Keratinocyte (primary cell): ENCODE measurements at regions not wholly inside any gene's neighbourhood (a gene's known extent, or its start where the extent isn't known, plus 50 kb on each side); places are given as distances from the start of the nearest gene placed in this dataset.

Experiments used
- DNase-seq: peaks from one replicate; pipeline ENCODE4 v3.0.0-alpha.2; 2011; ENCODE audit warnings: low read depth, missing footprints, low spot score
- FAIRE-seq: peaks from 2 replicates; lab custom pipeline; 2011; peaks lifted over from hg19 to GRCh38; lab: Jason Lieb, UNC
- H2AFZ ChIP-seq: 2 replicates; pipeline ENCODE4 v1.6.0; 2012; ENCODE audit warnings: low read length, control low read depth, inconsistent platforms; ENCODE audit not compliant: control insufficient read depth
- H3K27ac ChIP-seq: 2 replicates; pipeline ENCODE4 v1.5.1; 2011; ENCODE audit warnings: low read length; ENCODE audit not compliant: control insufficient read depth, insufficient read depth
- H3K27me3 ChIP-seq: 3 replicates; pipeline ENCODE4 v1.6.0; 2011; ENCODE audit warnings: low read length; ENCODE audit not compliant: control insufficient read depth, insufficient read depth; ENCODE audit errors: extremely low read depth
- H3K36me3 ChIP-seq, 2 experiments: 2 replicates in 1 of 2; 3 replicates in 1 of 2; pipeline ENCODE4 v1.5.1; 2011; ENCODE audit warnings: low read length in 2 of 2, mild to moderate bottlenecking in 1 of 2; ENCODE audit not compliant: control insufficient read depth in 2 of 2, insufficient read depth in 2 of 2; ENCODE audit errors: extremely low read depth in 1 of 2
- H3K4me1 ChIP-seq: 3 replicates; pipeline ENCODE4 v1.5.1; 2011; ENCODE audit warnings: low read length; ENCODE audit not compliant: control insufficient read depth, insufficient read depth; ENCODE audit errors: extremely low read depth
- H3K4me2 ChIP-seq: 3 replicates; pipeline ENCODE4 v1.6.0; 2011; ENCODE audit warnings: low read depth, low read length; ENCODE audit not compliant: control insufficient read depth, insufficient read depth; ENCODE audit errors: extremely low read depth
- H3K4me3 ChIP-seq, 3 experiments: fragments of 200-600 bp in 1 of 3; sonication (generic) in 1 of 3; 2 replicates in 2 of 3; 3 replicates in 1 of 3; pipeline ENCODE4 v1.5.1; 2011 to 2016; ENCODE audit warnings: low read length in 3 of 3, mild to moderate bottlenecking in 3 of 3, control low read depth in 2 of 3, inconsistent platforms in 1 of 3, low read depth in 1 of 3, mixed read lengths in 1 of 3, mixed run types in 1 of 3, moderate library complexity in 1 of 3; ENCODE audit not compliant: control insufficient read depth in 2 of 3, insufficient read depth in 2 of 3; ENCODE audit errors: extremely low read depth in 1 of 3
- H3K79me2 ChIP-seq: 2 replicates; pipeline ENCODE4 v1.6.0; 2012; ENCODE audit warnings: low read length; ENCODE audit not compliant: control insufficient read depth, insufficient read depth
- H3K9ac ChIP-seq: 3 replicates; pipeline ENCODE4 v1.6.0; 2011; ENCODE audit warnings: low read length; ENCODE audit not compliant: control insufficient read depth, insufficient read depth; ENCODE audit errors: extremely low read depth
- H3K9me1 ChIP-seq: 3 replicates; pipeline ENCODE4 v1.6.0; 2011; ENCODE audit warnings: low read length; ENCODE audit not compliant: control insufficient read depth, insufficient read depth; ENCODE audit errors: extremely low read depth
- H3K9me3 ChIP-seq: 2 replicates; pipeline ENCODE4 v1.5.1; 2012; ENCODE audit warnings: low read depth, low read length; ENCODE audit not compliant: control insufficient read depth
- H4K20me1 ChIP-seq: 3 replicates; pipeline ENCODE4 v1.6.0; 2011; ENCODE audit warnings: low read length; ENCODE audit not compliant: control insufficient read depth, insufficient read depth; ENCODE audit errors: extremely low read depth
- EZH2 ChIP-seq: IDR thresholded peaks from one replicate; pipeline ENCODE4 v1.6.1; 2012; ENCODE audit warnings: inconsistent platforms, mild to moderate bottlenecking, low read length, moderate library complexity
- dilution Hi-C: fragments of 300-500 bp; cut with MboI; formaldehyde crosslinking; loops from one replicate; pipeline ENCODE4 v1.7.0; 2020; ENCODE audit warnings: low sequenced_read_pairs; ENCODE audit not compliant: extremely low pct_ligation_motif_present
- TF ChIP-seq, protein P1 (sequence below), 3 experiments: IDR thresholded peaks in 1 of 3; conservative IDR thresholded peaks in 1 of 3; optimal IDR thresholded peaks in 1 of 3; 2 replicates in 2 of 3; 3 replicates in 1 of 3; pipeline versions ENCODE3 to v1.5.1; 2011; ENCODE audit warnings: low read length in 3 of 3, mild to moderate bottlenecking in 3 of 3, moderate library complexity in 2 of 3, control low read depth in 1 of 3, inconsistent platforms in 1 of 3; ENCODE audit not compliant: insufficient read depth in 2 of 3; ENCODE audit errors: extremely low read depth in 1 of 3

DNA sequence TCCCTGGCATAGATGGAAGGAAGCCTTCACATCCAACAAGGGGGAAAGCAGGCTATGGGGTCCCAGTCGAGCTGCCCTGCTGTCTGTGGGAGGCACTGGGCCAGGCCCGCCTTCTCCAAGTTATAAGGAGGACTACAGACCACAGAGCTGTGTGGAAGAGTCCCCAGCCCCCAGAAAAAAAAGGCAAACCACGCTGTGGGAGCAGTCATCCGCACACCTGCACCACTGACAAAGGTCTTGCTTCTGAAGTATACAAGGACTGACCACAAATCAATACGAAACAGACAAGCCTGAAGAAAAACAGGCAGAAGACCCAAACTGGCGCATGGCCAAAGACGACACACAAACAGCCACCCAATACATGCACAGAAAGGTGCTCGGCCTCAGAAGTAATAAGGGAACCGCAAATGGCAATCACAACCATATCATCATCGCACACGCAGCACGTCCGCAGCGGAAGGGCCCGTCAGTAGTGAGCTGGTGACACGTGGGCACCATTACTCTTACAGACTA, 384.1 kb downstream of the CTTN start:
- no peak for DNase-seq
- no peak overlapping the region for H3K9ac ChIP-seq
- peaks cover 11% of the 10 kb centered on the region for H3K9me3 ChIP-seq
- dilution Hi-C loops, result no loop called here
- H2AFZ ChIP-seq, result no peak overlapping the region
- H3K27ac ChIP-seq, result no peak overlapping the region
- TF ChIP-seq, protein P1, sequence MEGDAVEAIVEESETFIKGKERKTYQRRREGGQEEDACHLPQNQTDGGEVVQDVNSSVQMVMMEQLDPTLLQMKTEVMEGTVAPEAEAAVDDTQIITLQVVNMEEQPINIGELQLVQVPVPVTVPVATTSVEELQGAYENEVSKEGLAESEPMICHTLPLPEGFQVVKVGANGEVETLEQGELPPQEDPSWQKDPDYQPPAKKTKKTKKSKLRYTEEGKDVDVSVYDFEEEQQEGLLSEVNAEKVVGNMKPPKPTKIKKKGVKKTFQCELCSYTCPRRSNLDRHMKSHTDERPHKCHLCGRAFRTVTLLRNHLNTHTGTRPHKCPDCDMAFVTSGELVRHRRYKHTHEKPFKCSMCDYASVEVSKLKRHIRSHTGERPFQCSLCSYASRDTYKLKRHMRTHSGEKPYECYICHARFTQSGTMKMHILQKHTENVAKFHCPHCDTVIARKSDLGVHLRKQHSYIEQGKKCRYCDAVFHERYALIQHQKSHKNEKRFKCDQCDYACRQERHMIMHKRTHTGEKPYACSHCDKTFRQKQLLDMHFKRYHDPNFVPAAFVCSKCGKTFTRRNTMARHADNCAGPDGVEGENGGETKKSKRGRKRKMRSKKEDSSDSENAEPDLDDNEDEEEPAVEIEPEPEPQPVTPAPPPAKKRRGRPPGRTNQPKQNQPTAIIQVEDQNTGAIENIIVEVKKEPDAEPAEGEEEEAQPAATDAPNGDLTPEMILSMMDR (optimal IDR thresholded peaks at IDR 0.05 in 1 of 3, IDR thresholded peaks at IDR 0.05 in 1 of 3, conservative IDR thresholded peaks at IDR 0.05 in 1 of 3; ENCODE audit: extremely low read depth in 1 of 3, insufficient read depth in 2 of 3, low read length in 3 of 3), result no peak
- TF ChIP-seq EZH2, result no peak
- H3K79me2 ChIP-seq, result no peaks in the 10 kb centered on the region
- H3K36me3 ChIP-seq, result no peaks in the 10 kb centered on the region
- H3K27me3 ChIP-seq, result no peaks in the 10 kb centered on the region
- H3K4me3 ChIP-seq, result no peak overlapping the region
- H3K4me1 ChIP-seq, result no peaks in the 10 kb centered on the region
- no peak for FAIRE-seq
- no peaks in the 10 kb centered on the region for H3K9me1 ChIP-seq
- no peak overlapping the region for H3K4me2 ChIP-seq
- H4K20me1 ChIP-seq, result no peaks in the 10 kb centered on the region

DNA sequence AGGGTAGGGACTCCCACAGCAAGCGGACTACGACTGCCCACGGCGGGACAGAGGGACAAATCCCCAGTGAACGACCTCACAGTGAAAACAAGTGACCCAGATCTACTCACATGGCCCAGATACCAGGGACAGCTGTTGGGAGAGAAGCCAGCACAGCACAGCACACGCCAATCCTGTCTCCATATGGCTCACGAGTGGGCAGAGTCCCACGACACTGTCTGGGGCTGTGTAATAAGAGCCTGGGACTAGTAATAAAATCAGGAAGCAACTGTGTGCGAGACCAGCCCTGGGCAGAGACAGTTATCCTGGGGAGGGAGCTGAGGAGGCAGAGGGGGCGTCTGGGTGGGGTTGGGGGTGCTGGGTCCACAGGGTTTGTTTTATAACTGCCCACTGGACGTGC, 385.0 kb downstream of the CTTN start:
- H3K4me2 ChIP-seq, result no peak overlapping the region
- no peaks in the 10 kb centered on the region for H3K79me2 ChIP-seq
- H4K20me1 ChIP-seq, result no peaks in the 10 kb centered on the region
- H3K36me3 ChIP-seq, result no peaks in the 10 kb centered on the region
- dilution Hi-C loops, result no loop called here
- H3K9me1 ChIP-seq, result no peaks in the 10 kb centered on the region
- H3K9me3 ChIP-seq, result peaks cover 15% of the 10 kb centered on the region
- no peaks in the 10 kb centered on the region for H3K27me3 ChIP-seq
- FAIRE-seq (no peak), DNase-seq (no peak)
- no peak overlapping the region for H3K4me3 ChIP-seq
- H3K4me1 ChIP-seq, result no peaks in the 10 kb centered on the region
- H2AFZ ChIP-seq, result no peak overlapping the region
- no peak overlapping the region for H3K9ac ChIP-seq
- no peak overlapping the region for H3K27ac ChIP-seq
- TF ChIP-seq, protein P1 (optimal IDR thresholded peaks at IDR 0.05 in 1 of 3, IDR thresholded peaks at IDR 0.05 in 1 of 3, conservative IDR thresholded peaks at IDR 0.05 in 1 of 3; ENCODE audit: extremely low read depth in 1 of 3, insufficient read depth in 2 of 3, low read length in 3 of 3), result no peak
- TF ChIP-seq EZH2, result no peak
